ENCODE measurements at regions not wholly inside any gene's neighbourhood (a gene's known extent, or its start where the extent isn't known, plus 50 kb on each side); places are given as distances from the start of the nearest gene placed in this dataset.

GRCh38 chr13:73681779-73682178 is 452.4 kb downstream of the KLF12 start:
- TF ChIP-seq AEBP2 (tag by site-specific recombination; IDR thresholded peaks at IDR 0.05; ENCODE audit: borderline replicate concordance), result no peak
- TF ChIP-seq ZNF132 (tag by site-specific recombination; IDR thresholded peaks at IDR 0.05; ENCODE audit: borderline replicate concordance), result no peak
- no peak for TF ChIP-seq ZNF311 (tag by site-specific recombination; IDR thresholded peaks at IDR 0.05; ENCODE audit: borderline replicate concordance)
- no peak for TF ChIP-seq MZF1 (tag by site-specific recombination; IDR thresholded peaks at IDR 0.05; ENCODE audit: borderline replicate concordance)
- no peak for TF ChIP-seq CTCF (tag by site-specific recombination; IDR thresholded peaks at IDR 0.05)
- no peak for TF ChIP-seq ZNF341 (tag by site-specific recombination; IDR thresholded peaks at IDR 0.05; ENCODE audit: low read depth)
- TF ChIP-seq ZNF837 (tag by site-specific recombination; IDR thresholded peaks at IDR 0.05), result no peak
- TF ChIP-seq KLF1 (tag by site-specific recombination; IDR thresholded peaks at IDR 0.05), result no peak

Measured in HEK293 (cell line).